ENCODE measurements at regions not wholly inside any gene's neighbourhood (a gene's known extent, or its start where the extent isn't known, plus 50 kb on each side); places are given as distances from the start of the nearest gene placed in this dataset.
"Not testable (repeated sequence)": the region's sequence is repeated elsewhere in the genome, so short reads cannot be mapped to it uniquely, and the experiment has no call there.

DNA sequence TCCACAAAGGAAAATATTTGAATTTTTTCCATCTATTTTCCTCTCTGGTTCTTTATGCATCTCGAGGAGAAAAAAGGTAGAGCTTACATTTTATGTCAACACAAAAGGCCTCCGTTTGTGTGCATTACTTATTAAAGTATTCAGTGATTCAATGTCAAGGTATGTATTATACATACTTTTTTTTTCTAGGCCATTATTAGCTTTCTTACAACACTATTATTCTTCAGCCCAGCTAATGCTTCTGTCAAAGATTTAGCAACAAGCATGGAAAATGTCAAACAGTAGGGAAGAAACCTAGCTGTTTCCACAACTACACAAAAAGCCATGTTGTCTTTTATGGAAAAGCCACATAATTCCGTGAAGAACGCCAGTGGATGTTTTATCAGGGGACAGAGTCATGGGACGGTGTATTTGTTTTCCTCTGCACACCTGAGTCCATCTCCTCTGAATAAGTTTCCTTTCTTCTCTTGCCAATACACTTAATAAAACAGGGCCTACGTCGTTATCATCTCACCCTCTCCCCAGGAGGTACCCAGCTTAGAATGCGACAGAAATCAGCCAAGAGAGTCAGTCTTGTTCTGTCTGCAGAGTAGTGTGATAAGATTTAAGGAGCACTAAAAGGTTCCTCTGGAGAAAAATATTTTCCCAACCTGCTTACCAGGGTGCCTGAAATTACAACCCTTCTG, 209.7 kb upstream of the AUTS2 start:
- no peak for DNase-seq

DNA sequence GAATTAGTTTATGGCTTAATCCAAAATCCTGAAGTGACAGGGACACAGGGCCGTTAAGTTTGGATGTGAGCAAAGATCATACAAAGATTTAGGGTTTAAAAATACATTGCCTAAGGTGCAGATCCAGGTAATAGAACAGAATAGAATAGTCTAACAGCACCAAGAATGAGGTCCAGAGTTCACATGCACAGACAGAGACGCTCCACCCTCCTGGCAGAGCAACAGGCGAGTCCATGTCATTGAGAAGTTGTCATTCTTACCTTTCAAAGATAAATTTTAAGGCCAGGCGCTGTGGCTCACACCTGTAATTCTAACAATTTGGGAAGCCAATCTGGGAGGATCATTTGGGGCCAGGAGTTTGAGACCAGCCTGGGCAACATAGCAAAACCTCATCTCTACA, 209.1 kb upstream of the AUTS2 start:
- no peak for DNase-seq

DNA sequence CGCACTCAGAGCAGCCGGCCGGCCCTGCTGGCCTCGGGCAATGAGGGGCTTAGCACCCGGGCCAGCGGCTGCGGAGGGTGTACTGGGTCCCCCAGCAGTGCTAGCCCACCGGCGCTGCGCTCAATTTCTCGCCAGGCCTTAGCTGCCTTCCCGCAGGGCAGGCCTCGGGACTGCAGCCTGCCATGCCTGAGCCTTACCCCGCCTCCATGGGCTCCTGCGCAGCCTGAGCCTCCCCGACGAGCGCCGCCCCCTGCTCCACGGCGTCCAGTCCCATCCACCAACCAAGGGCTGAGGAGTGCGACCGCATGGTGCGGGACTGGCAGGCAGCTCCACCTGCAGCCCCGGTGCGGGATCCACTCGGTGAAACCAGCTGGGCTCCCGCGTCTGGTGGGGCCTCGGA, 204.4 kb upstream of the AUTS2 start:
- DNase-seq, result not testable (repeated sequence)

DNA sequence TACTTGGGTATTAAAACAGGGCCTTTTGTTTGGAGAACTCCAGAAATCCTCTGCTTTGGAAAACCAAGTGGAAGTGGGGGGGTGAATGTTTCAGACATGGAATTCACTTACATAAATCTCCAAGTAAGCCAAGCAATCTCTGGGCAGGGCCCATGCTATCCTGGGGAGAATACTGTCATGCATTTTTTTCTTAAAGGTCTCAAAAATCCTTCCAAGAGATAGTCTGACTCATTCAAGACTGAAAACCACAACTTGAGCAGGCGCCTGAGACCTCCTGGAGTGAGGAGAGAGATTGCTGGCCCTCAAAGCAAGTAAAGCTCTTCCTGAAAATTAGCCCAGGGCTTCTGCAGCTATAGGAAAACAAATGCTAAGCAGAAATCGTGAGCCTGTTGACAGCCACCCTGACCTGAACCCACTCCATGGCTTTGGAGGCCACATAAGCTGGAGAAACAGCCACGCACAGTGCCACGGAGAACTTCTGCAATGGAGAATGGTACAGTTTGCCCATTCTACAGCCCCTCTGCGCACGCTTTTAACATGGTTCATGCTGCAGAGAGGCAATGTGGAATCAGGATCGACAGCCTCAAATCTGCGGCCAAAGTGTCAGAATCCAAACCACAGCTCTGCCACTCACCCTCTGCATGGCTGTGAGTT, 203.1 kb upstream of the AUTS2 start:
- DNase-seq, result no peak

DNA sequence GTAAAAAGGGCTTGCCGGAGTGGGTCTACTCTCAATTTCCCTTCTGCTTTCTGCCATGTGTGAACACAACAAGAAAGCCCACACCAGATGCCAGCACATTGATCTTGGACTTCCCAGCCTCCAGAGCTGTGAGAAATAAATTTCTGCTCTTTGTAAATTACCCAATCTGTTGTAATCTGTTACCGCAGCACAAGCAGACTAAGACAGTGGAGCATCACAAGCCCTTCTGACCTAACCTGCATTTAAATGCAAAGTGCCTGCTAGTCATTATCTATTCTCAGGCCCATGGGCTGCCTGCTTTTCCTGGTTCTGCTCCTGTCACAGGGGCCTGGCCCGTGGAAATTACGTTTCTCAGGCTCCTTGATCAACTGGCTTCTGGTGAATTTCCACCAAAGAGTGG, 199.3 kb upstream of the AUTS2 start:
- DNase-seq, result no peak

DNA sequence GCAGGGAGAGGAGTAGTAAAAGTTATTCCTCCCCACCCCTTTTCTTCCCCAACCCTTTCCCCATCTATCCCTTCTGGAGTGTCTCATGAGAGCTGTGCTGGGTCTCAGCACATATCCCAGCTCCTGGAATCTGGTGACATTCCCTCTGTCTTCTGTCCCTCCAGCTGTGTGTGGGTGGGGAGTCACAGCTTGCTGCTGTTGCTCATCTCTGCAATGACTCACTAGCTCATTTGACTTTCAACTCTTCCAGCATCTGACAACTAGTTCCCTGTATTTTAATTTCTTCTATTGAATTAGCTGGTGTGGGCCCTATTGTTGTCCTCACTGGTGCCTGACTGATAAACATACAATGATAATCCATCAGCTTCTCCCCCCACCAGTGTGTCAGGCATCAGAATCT, 198.9 kb upstream of the AUTS2 start:
- DNase-seq, result no peak

DNA sequence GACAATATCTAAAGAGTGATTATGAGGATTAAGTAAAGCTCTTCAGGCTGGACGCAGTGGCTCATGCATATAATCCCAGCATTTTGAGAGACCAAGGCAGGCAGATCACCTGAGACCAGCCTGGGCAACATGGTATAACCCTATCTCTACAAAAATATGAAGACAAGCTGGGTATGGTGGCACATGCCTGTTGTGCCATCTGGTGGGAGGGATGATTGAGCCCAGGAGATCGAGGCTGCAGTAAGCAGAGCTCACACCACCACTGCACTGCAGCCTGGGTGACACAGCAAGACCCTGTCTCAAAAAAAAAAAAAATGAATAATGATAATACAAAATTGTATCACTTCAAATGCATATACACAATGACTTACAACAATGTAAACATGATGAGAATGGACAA, 195.6 kb upstream of the AUTS2 start:
- no peak for DNase-seq

DNA sequence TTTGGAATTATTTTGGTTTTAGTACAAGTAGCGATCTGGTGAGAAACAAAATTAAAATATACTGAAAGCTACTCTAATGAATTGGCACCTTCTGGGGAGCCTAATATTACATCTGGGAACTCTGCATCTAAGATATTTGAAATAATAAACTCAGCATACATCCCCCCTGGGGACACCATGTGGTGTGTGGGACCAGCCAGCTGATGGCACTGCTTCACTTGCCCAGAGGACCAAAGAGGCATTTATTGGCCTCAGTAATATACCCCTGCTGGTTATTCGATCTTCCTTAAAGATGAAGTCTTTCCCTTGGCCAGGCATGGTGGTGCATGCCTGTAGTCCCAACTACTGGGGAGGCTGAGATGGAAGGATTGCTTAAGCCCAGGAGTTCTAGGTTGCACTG, 195.1 kb upstream of the AUTS2 start:
- DNase-seq, result no peak

DNA sequence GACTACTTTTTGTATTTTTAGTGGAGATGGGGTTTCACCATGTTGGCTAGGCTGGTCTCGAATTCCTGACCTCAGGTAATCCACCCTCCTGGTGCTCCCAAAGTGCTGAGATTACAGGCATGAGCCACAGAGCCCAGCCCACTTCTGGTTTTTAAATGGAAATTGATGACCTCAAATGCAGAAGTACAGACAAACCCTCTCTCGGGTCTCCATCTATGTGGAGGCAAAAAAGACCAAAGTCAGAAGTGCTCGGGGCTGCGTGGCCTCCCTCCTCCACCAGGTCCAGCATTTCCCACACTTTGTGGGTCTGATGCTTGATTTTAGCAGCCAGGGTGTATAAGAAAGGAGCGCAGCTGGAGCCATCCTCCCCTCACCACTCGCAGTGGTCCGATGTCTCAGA, 187.3 kb upstream of the AUTS2 start:
- DNase-seq, result no peak

DNA sequence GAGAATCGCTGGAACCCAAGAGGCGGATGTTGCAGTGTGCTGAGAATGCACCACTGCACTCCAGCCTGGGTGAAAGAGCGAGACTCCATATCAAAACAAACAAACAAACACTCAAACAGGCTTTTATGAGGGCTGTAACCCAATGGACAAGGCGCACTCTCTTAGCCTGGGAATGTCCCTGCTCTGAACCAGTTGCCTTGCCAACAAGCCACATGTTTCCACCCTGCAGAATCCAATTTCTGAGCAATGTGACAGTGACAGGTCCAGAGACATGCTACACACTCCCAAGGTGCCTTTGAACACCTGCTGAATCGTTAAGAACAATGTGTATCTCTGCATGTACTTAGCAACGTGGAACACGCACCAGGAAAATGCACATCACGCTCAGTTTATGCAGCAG, 186.8 kb upstream of the AUTS2 start:
- no peak for DNase-seq

DNA sequence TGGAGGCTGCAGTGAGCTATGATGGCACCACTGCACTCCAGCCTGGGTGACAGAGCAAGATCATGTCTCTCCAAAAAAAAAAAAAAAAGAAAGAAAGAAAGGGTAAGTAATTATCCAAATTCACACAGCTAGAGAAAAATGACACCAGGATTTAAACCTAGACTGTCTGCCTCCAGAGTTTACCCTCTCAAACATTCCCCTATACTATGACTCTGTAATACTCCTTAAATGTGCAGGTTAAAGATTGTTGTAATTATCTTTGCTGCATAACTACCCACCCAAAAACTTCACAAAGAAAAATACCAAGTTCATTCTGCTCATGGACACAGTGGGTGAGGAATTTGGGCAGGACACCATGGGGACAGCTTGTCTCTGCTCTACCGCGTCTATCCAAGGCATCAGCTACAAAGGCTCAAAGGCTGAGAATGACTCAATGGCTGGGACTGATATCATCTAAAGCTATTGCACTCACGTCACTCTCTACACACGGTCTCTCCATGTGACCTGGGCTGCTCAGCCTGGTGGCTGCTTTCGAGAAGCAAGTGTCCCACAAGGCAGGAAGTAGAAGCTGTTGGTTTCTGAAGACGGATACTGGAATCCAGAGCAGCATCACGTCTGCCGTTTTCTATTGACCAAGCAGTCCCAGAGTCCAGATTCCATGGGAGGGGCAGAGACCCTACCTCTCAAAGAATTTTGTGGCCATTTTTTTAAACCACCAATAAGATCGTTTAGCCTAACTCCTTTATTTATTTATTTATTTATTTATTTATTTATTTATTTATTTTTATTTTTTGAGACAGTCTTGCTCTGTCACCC, 185.7 kb upstream of the AUTS2 start:
- DNase-seq, result peak; percentile 1

DNA sequence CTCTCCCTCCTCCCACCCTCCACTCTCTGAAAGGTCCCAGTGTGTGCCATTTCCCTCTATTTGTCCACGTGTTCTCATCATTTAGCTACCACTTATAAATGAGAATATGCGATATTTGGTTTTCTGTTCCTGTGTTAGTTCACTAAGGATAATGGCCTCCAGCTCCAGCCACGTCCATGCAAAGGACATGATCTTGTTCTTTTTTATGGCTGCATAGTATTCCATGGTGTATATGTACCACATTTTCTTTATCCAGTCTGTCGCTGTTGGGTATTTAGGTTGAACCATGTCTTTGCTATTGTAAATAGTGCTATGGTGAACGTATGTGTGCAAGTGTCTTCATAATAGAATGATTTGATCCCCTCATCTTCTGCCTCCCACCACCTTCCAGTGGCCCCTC, 183.7 kb upstream of the AUTS2 start:
- no peak for DNase-seq

DNA sequence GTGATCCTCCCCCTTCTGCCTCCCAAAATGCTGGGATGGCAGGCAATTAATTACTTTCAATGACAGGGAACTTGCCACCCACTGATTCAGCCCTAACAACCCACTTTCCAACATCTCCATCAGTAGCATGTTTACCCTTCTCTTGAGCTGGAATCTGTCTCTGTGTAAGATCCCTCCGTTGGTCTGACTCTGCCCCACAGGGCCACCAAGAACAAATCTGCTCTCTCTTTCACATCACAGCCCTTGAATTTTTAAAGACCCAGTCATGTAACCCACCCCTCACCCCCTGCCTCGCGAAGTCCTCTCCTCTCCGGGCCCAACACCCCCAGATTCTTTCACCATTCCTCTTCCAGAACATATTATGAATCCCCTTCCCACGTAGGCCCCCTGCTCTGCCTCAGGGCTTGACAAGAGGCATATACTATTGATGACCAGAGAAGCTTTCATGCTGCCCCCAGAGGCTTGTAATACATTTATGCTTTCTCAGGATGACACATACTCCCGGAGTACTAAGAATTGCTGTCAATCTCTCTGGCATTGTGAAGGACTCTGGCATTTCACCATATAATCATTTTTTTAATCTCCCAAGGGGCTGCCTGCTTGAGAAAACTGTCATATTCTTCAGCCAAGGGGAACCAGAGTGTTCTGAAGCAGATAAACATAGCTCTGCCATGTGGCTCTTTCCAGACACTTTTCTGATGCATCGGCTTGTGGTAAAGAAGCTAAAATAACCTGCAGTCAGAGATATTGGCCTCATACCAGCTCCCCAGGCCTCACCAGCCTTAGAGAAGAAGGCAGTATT, 179.2 kb upstream of the AUTS2 start:
- DNase-seq, result no peak

DNA sequence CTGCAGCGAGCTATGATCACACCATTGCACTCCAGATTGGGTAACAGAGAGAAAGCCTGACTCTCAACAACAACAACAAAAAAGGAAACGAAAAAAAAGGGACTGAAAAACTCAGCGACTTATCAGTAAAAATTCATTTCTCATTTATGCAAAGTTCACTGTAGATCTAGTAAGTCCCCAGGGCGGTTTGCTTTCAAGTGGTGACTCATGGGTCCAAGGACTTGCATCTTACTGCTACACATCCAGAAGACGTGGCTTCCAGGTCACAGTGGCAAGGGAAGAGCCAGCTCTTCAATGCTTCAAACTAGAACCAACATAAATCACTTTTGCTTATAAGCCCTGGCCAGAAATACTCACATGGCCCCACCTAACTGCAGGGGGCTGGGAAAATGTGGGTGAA, 178.3 kb upstream of the AUTS2 start:
- DNase-seq, result no peak

DNA sequence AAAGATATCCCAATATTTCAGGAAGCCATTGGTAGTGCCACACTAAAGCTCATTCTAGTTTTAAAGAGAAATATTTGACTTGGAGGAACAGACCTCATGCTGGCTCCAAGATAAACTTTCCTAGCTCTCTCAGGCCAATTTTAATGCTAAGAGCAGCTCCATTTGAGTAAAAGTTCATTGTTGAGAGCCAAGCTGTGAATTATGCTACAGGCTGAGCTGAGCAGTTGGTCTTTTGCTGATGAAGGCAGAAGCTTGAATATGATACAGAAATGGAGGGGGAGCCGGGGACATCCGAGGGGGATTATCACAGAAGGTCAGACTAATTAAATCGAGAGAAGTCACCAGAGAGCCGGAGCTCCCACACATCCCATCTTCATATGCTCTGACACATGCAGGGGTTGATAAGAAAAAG, 175.7 kb upstream of the AUTS2 start:
- no peak for DNase-seq

DNA sequence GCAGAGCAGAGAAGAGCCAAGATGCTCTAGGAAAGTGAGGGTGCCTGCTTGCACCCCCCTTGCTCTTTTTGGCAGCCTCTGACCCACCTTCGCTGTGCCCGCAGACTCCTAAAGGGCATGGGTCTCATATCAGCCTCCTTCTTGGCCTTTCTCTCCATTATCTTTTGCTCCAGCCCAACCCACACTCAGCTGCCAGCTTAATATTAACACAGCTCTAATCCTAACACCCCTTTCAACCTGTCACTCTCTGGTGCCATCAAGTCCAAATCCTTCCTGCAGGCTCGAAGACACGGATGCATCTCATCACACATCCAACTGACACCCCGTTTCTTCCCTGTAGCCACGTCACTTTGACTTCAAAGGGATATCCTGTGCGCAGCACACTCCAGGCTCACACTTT, 171.6 kb upstream of the AUTS2 start:
- DNase-seq, result no peak

DNA sequence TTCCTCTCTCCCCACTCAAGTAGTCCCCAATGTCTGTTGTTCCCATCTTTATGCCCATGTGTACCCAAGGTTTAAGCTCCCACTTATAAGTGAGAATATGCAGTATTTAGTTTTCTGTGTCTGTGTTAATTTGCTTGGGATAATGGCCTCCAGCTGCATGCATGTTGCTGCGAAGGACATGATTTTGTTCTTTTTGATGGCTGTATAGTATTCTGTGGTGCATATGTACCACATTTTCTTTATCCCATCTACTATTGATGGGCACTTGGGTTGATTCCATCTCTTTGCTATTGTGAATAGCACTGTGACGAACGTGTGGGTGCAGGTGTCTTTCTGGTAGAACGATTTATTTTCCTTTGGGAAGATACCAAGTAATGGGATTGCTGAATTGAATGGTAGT, 170.2 kb upstream of the AUTS2 start:
- DNase-seq, result no peak

DNA sequence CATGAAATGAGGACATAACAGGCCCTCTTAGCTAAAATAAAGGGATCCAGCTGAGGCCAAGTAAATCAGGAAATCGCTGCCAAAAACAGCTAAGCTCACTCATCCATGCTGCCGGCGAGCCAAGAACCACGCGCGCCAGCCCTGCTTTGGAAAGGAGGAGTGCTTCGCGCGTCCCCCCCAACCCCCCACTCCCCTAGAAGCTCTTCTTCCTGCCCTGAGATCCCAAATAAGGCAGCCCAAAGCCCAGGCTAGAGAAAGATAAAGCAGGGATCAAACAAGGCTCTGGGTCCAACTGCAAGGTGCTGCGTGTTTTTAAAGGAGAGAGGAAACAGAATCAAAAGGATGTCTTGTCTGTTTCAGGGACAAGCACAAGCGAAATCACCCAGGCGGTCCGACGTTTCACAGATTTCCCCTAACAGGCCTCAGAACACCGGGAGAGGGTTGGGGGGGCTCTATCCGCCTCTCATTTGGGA, 168.3 kb upstream of the AUTS2 start:
- no peak for DNase-seq

DNA sequence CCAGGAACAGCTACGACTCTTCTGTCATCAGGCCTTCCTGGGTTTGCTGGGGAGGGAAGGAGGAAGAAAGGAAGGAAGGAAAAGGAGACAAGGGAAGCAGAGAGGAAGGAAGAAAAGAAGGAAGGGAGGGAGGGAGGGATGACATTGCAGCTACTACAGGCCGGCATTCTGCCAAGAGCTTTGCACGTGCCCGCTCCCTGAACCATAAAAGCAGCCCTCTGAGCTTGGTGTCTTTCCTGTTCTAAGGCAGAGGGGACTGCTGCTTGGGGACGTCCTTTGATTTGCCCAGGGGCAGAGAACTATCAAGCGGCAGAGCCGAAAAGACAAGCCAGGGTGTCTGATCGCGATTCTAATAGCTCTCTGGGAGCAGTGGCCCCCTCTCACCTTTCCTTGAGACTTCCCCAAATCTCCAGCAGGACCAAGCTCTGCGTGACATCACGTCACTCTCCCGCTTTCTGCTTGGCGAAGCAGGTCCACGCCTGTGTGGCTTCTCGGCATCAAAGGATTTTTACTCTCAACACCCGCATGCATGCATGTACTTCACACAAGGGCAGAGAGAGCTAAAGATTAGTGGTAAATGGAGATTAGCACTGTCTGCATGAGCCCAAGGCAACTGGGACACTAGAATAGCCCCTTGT, 167.8 kb upstream of the AUTS2 start:
- DNase-seq, result no peak

DNA sequence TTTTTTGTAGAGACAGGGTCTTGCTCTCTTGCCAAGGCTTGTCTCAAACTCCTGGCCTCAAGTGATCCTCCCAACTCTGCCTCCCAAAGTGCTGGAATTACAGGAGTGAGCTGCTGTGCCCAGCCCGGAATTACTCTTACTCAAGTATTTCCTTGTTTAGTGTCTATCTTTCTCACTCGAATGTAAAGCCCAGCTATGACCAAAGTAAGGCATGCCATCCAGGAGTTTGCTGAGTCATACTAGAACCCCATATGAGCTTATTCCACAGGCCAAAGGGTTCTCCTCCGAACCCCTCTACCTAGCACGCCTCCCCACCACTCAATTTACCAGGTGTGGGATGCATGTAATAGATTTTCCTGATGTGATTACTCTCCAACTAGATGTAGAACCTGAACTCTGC, 166.6 kb upstream of the AUTS2 start:
- DNase-seq, result no peak

DNA sequence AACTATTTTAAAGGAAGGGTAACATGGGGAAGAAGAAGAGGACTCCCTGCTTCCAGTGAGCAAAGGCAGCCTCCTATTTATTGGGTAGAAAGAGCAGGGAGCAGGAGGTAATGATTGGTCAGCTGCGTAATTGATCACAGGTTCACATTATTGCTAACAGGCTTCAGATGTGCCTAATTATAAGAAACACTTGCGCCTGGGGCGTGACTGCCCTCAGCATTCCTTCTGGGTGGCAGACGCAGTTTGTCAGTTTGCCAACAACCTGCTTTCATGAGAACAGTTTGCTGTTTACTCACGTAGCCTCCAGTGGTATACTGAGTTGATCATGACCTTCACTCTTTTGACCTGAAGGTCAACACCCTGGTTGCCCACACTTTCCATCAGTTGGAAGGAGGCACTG, 166.0 kb upstream of the AUTS2 start:
- not testable (repeated sequence) for DNase-seq

DNA sequence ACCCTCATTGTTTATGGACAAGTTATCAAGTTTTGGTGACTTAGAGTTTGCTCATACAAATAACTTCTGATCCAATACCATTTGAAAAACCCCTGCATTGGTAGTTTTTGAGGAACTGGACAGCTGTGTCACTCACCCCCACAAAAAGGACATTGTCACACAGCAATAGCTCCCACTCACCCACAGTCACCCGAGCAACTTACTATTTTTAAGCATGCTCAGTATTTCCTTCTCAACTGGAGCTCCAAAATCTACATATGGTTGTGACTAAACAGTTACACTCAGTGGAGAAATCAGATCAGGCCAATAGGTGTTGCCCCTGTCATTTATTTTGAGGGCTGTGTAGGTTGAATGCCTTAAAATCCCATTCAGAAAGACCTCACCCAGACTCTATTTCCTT, 165.2 kb upstream of the AUTS2 start:
- no peak for DNase-seq

DNA sequence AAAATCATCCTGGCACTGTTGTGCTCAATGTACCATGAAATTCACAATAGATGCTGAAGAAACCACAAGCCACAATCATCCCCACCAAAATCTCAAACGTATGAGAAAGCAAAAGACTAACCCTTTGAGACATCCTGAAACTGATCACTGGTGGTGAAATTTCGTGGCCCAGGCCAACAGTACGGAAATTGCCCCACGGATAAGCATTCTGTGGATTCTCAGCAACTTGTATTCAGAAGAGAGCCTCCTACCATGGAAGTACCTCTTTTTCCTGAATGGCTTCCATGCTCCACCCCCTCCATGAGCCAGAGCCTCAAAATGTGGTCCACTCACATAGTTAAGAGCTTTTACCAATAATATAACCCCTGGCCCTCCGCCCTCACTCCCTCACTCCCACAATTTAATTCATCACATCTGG, 163.9 kb upstream of the AUTS2 start:
- no peak for DNase-seq

Data from CD4-positive, alpha-beta T cell treated with Interleukin-17A for 1 hour (primary cell).